Islet of Langerhans (tissue), 1 donor: ENCODE measurements at regions not wholly inside any gene's neighbourhood (a gene's known extent, or its start where the extent isn't known, plus 50 kb on each side); places are given as distances from the start of the nearest gene placed in this dataset.
A peak's percentile ranks its signal among the peaks of the same experiment; 100 is the strongest.

ENCODE experiments used
- FAIRE-seq: peaks from one replicate; lab custom pipeline; 2011; peaks lifted over from hg19 to GRCh38; lab: Jason Lieb, UNC

- FAIRE-seq, result no peak
Observed at GRCh38 chr4:100842856-100843255, 325.0 kb upstream of the EMCN start.

- FAIRE-seq, result no peak
Observed at GRCh38 chr4:100841911-100842310, 324.1 kb upstream of the EMCN start.

GRCh38 chr4:100839712-100840111 is 321.9 kb upstream of the EMCN start:
- FAIRE-seq, result no peak

GRCh38 chr4:100838286-100838685 is 320.5 kb upstream of the EMCN start:
- FAIRE-seq, result no peak

DNA sequence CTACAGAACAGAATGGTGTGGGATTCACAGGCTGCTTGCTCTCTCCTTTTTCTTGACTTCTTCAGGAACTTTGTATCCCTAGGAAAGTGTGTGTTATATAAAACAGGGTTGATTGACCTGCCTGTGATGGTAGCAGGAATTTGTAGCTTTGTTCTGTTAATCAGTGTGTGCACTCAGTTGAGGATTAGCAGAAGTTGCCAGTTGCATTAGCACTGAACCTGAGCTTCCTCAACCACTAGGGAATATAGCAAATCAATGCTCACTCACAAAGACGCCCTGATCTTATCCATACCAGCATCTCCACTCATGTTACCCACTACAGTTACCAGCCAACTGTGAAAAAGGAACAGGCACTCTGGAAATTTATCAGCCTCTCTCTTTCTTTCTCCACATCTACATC is 319.1 kb upstream of the EMCN start:
- FAIRE-seq, result no peak

- no peak for FAIRE-seq
Observed at GRCh38 chr4:100834616-100835015, 316.8 kb upstream of the EMCN start.

GRCh38 chr4:100833906-100834305 is 316.1 kb upstream of the EMCN start:
- no peak for FAIRE-seq

DNA sequence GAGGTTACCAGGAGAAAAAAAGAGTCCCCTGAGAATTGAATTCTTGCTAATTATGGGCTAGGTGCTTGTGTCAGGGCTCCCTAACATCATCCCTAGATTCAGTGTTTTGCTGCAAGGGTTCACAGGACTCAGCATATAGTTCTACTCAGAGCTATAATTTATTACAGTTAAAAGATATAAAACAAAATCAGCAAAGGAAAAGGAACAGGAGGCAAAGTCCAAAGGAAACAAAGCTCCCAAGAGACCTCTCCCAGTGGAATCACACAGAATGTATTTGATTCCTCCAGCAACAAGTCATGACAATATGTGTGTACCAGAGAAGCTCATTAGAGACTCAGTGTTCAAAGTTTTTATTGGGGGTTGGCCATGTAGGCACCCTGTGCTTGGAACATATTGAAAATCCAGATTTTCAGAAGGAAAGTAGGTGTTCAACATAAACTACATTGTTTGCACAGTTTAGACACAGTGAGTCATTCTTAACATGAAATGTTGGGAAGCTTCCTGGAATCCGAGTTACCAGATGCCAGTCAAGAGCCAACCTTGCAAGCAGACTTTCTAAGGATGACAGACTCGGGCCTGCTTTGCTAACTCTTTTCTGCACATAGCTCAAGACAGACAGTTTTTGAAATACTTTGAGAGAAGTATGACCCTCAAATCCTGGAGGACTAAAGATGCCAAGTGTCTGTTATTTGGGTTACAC is 311.3 kb upstream of the EMCN start:
- no peak for FAIRE-seq

GRCh38 chr4:100828364-100828763 is 310.5 kb upstream of the EMCN start:
- FAIRE-seq, result no peak

- no peak for FAIRE-seq
Observed at GRCh38 chr4:100827756-100828155, 309.9 kb upstream of the EMCN start.

DNA sequence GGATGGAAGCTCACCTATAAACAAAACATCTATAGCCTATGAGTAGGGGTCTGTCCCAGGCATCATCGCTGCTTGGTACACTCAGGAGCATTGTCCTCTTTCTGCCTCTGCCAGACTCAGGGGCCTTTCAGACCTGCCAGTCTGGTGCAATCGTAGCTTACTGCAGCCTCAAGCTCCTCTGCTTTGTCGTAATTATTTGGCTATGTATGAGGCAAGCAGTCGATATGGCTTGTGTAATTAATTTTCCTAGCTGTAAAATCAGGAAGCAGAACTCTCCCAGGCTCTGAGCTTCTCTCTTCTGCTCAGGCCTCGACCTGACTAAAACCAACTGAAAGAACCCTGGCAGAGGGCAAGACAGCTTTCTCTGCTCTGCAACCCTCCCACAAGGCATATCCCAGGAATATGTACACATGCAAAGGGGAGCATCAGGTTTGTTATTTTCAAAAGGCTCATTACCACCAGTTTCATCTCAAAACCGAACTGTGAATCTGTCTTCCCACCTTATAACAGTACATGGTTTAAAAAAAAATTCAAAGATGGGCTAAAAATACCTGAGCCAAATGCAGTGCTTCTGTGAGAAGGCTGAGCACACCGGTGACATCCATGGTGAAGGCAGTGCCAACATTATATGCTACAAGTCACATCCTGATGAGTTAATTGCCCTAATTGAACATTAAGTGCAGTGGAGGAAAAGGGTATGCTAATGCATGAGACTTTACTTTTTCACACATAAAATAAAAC is 309.2 kb upstream of the EMCN start:
- no peak for FAIRE-seq

DNA sequence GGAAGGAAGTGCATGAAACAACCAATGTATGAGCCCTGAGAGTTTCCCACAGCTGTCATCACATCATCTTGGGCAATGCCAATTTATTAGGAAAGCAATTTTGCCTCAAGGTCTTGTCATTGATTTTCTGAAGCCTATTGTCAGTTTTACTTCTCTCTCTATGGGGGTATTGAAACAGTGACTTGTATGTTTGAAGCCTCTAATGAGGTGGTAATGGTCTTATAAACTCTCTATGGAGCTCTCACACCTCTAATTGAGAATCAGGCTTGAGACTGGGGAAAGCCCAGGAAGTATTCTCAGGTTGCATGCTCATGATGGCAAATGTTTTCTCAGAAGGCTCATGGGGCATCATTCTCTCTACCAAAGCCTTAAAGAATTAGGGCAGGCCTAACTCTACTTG is 308.2 kb upstream of the EMCN start:
- FAIRE-seq, result no peak

- FAIRE-seq, result no peak
Observed at GRCh38 chr4:100823993-100824323, 306.1 kb upstream of the EMCN start.

GRCh38 chr4:100823066-100823992 is 305.5 kb upstream of the EMCN start:
- peak; percentile 69 for FAIRE-seq

- no peak for FAIRE-seq
Observed at GRCh38 chr4:100820249-100820648, 302.4 kb upstream of the EMCN start.

GRCh38 chr4:100819505-100819904 is 301.7 kb upstream of the EMCN start:
- no peak for FAIRE-seq

DNA sequence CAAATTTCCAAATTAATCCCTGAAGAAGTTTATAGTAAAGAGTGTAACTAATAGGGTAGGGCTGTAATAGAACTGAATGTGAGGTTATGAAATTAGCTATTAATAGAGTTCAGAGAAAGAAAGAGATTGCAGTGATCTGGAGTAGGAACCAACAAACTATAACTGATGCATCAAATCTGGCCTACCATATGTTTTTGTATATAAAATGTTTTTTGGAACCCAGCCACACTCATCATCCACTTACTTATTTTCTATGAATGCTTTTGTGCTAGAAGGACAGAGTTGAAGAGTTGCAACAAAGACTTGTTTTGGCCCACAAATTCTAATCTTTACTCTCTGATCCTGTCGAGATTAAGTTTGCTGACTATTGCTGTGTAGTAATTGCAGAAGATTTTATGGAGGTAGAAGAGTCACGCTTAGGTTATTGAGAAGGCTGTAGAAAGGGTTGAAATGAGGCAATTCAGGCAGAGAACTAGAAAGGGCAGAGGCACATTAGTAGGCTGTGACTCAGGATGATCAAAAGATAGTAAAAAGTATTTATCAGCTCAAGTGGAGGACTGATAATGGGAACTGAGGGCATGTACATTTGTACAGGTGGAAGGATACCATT is 298.7 kb upstream of the EMCN start:
- no peak for FAIRE-seq

DNA sequence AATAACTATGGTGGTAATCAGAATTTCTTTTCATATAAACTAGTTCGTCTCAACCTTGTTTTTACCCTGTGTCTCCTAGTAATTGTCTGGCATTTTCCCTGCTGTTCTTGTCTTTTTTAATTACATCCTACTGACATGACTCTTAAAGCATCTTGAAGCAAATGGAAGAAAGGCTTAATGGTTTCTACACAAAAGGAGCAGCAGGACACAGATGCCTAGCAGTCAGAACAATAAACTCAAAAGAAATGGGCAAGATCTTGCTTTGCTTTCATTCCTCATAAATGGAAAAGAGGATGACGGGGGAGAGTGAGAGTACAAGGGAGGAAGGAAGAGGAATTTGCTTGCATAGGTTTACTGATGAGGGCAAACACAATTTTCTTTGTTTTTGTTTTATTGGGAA is 293.2 kb upstream of the EMCN start:
- FAIRE-seq, result no peak

DNA sequence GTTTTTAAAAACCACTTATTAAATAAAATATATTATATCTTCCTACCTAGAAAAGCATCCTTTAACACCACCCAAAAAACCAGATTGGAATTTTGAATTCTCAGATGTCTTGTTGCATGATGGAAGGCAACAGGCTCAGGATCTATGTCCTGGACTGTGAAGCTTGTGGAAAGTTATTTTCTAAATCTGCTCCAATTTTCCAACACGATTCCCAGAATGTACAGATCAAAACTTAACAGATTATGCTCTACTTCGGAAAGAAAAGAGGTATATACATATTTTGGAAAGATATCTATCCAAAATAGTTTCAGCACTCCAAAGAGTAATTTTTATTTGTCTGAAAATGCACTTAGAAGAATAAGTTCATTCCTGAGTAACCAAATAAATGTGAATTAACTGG is 291.7 kb upstream of the EMCN start:
- FAIRE-seq, result no peak

- FAIRE-seq, result no peak
Observed at GRCh38 chr4:100806988-100807387, 289.2 kb upstream of the EMCN start.

GRCh38 chr4:100805538-100805937 is 287.7 kb upstream of the EMCN start:
- no peak for FAIRE-seq

- FAIRE-seq, result no peak
Observed at GRCh38 chr4:100804576-100805360, 286.9 kb upstream of the EMCN start.
